ENCODE measurements at regions not wholly inside any gene's neighbourhood (a gene's known extent, or its start where the extent isn't known, plus 50 kb on each side); places are given as distances from the start of the nearest gene placed in this dataset.

DNA sequence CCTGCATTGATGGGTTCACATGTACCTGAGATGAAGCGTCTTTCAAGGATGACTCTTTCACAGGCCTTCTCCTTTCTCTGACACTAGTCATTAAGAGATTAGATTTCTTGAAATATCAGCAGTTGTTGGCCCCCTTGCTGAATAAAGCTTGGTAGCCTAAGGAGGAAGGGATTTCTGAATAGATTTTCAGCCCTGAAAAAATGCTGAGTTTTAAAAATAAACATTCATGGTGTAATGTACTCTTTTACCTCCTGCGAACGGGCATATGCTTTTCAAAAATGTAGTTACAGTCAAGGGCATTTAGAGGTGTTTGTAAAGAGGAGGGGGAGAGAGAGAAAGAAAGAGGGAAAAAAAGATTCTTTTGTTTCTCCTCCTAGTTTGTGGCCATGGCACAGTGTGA lies 222.7 kb downstream of the SOX4 start:
- Histone ChIP-seq H3K27me3 (replicated peaks in 1 of 7) (no peaks in the 10 kb centered on the region), H3K4me3 (no peak overlapping the region), H3K4me1 (no peaks in the 10 kb centered on the region), H3K9me3 (no peaks in the 10 kb centered on the region), H3K27ac (no peak overlapping the region), H3K36me3 (no peaks in the 10 kb centered on the region)
- DNase-seq, result no peak
- WGBS, 5 donors, result 72 to 93% (median 87%) methylated on average over 3 of the region's 3 CpGs
- intact Hi-C loops (cut with DNase I; ENCODE audit: low total_unique reads), result no loop called here
- TF ChIP-seq, protein P1, sequence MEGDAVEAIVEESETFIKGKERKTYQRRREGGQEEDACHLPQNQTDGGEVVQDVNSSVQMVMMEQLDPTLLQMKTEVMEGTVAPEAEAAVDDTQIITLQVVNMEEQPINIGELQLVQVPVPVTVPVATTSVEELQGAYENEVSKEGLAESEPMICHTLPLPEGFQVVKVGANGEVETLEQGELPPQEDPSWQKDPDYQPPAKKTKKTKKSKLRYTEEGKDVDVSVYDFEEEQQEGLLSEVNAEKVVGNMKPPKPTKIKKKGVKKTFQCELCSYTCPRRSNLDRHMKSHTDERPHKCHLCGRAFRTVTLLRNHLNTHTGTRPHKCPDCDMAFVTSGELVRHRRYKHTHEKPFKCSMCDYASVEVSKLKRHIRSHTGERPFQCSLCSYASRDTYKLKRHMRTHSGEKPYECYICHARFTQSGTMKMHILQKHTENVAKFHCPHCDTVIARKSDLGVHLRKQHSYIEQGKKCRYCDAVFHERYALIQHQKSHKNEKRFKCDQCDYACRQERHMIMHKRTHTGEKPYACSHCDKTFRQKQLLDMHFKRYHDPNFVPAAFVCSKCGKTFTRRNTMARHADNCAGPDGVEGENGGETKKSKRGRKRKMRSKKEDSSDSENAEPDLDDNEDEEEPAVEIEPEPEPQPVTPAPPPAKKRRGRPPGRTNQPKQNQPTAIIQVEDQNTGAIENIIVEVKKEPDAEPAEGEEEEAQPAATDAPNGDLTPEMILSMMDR (IDR thresholded peaks at IDR 0.05 in 8 of 11, conservative IDR thresholded peaks at IDR 0.05 in 3 of 11), result no peak
- no peak for TF ChIP-seq POLR2AphosphoS5 (IDR thresholded peaks at IDR 0.05)

DNA sequence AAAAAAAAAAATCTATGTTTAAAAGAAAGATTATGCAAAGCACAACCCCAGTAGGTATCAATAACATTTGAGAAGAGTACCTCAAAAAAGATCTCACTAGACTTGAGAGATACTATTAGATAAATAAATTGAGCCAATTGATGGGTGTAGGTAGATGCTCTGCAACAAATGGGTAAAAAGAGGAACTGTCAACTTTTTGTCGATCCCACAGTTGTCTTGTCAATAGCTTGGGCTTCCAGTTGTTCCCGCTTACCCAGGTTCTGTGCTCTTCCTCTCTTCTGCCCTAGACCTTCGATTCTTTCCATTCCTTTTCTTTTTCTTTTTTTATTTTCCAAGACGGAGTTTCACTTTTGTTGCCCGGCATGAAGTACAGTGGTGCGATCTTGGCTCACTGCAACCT lies 226.9 kb downstream of the SOX4 start:
- 90 to 96% (median 91%) methylated on average over 6 of the region's 6 CpGs for WGBS, 5 donors
- DNase-seq, result no peak
- TF ChIP-seq, protein P1 (IDR thresholded peaks at IDR 0.05 in 8 of 11, conservative IDR thresholded peaks at IDR 0.05 in 3 of 11), result no peak
- TF ChIP-seq POLR2A (IDR thresholded peaks at IDR 0.05) (no peak), POLR2AphosphoS5 (IDR thresholded peaks at IDR 0.05) (no peak)
- no peaks in the 10 kb centered on the region for H3K4me1 ChIP-seq
- intact Hi-C loops (cut with DNase I; ENCODE audit: low total_unique reads), result no loop called here
- no peaks in the 10 kb centered on the region for H3K36me3 ChIP-seq
- no peaks in the 10 kb centered on the region for H3K27me3 ChIP-seq (replicated peaks in 1 of 7)
- no peak overlapping the region for H3K4me3 ChIP-seq
- H3K27ac ChIP-seq, result no peak overlapping the region
- H3K9me3 ChIP-seq, result no peaks in the 10 kb centered on the region

DNA sequence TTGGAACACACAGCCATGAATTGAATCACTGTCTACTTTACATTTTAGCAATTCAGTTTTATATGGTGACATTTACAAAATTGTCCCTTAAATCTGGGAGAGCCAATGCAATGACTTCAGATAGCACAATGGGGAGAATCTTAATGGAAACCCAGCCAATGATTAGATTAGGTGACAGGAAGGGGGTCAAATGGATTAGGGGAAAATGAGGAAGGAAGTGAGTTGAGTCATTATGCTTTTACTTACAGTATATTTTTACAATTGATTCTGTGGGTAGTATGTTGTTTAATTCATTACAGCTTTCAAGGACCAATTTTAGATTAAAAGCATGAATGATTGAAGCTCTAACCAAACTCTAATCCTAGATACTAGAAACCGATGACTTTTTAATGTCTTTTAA lies 229.8 kb downstream of the SOX4 start:
- Histone ChIP-seq H3K27ac (no peak overlapping the region), H3K27me3 (replicated peaks in 1 of 7) (no peaks in the 10 kb centered on the region), H3K9me3 (no peaks in the 10 kb centered on the region), H3K36me3 (no peaks in the 10 kb centered on the region), H3K4me1 (no peaks in the 10 kb centered on the region), H3K4me3 (no peak overlapping the region)
- 20 to 52% (median 42%) methylated on average over 1 of the region's 1 CpG for WGBS, 5 donors
- intact Hi-C loops (cut with DNase I; ENCODE audit: low total_unique reads), result no loop called here
- DNase-seq, result no peak
- TF ChIP-seq POLR2A (IDR thresholded peaks at IDR 0.05), result no peak
- TF ChIP-seq, protein P1 (IDR thresholded peaks at IDR 0.05 in 8 of 11, conservative IDR thresholded peaks at IDR 0.05 in 3 of 11), result no peak
- no peak for TF ChIP-seq POLR2AphosphoS5 (IDR thresholded peaks at IDR 0.05)

DNA sequence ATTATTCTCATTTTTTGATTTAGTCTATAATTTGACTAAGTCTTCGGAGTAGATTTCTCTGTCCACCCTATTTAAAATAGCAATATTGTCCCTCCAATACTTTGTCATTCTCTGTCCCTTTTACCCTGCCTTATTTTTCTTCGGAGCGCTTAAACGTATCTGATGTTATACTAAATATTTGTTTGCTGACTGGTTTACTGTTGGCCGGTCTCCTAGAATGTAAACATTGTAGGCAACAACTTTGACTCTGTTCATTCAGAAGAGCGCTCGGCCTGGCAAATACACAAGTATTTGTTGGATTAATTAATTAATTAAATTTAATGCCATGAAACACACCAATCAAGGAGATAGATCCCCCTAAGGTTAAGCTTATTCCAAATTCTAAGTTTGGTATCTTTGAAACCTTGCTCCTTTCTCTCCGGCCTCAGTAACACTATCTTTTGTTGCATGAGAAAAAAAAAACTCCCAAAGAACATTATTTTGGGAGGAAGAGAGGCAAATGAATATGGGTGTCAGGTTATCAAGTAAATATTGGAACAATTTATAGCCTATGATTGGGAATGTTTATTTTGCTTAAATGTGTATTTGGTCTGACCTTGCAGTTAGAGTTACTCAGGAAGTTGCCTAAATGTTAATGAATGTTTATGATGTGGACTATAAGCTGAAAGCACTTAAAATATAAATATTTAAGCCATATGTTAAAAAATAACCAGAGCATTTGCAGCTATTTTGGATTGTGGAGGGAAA lies 231.1 kb downstream of the SOX4 start:
- intact Hi-C loops (cut with DNase I; ENCODE audit: low total_unique reads), result no loop called here
- H3K27me3 ChIP-seq (replicated peaks in 1 of 7), result no peaks in the 10 kb centered on the region
- no peak overlapping the region for H3K27ac ChIP-seq
- H3K4me3 ChIP-seq, result no peak overlapping the region
- WGBS, 5 donors, result 80 to 95% (median 87%) methylated on average over 8 of the region's 8 CpGs
- no peak for DNase-seq
- no peaks in the 10 kb centered on the region for H3K4me1 ChIP-seq
- no peak for TF ChIP-seq POLR2AphosphoS5 (IDR thresholded peaks at IDR 0.05)
- TF ChIP-seq POLR2A (IDR thresholded peaks at IDR 0.05), result no peak
- no peaks in the 10 kb centered on the region for H3K36me3 ChIP-seq
- no peaks in the 10 kb centered on the region for H3K9me3 ChIP-seq
